ENCODE measurements at regions not wholly inside any gene's neighbourhood (a gene's known extent, or its start where the extent isn't known, plus 50 kb on each side); places are given as distances from the start of the nearest gene placed in this dataset.

DNA sequence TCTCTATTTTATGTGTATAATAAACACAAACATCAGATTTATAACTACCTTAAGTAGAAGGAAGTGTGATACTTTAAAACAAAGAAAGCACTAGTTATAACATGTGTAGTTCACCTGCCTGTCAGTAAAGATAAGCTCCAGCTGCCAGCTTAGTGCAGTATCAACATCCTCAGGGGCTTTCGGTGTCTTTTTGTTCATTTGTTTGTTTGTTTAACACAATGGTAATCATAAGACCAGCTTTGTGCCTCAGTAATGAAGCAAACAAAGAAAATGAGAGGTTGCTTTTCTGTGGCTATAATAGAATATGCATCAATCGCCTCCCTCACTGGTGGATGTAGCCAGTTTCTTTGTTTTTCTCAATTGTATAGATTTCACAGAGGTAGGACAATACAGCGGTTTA, 1499.0 kb upstream of the TMEFF2 start:
- TF ChIP-seq POLR2AphosphoS5 (IDR thresholded peaks at IDR 0.05; ENCODE audit: low read depth, low read length) (no peak), EZH2phosphoT487 (IDR thresholded peaks at IDR 0.05; ENCODE audit: borderline replicate concordance) (no peak), EZH2 (IDR thresholded peaks at IDR 0.05) (no peak), JUND (IDR thresholded peaks at IDR 0.05) (no peak)
- TF ChIP-seq, protein P1, sequence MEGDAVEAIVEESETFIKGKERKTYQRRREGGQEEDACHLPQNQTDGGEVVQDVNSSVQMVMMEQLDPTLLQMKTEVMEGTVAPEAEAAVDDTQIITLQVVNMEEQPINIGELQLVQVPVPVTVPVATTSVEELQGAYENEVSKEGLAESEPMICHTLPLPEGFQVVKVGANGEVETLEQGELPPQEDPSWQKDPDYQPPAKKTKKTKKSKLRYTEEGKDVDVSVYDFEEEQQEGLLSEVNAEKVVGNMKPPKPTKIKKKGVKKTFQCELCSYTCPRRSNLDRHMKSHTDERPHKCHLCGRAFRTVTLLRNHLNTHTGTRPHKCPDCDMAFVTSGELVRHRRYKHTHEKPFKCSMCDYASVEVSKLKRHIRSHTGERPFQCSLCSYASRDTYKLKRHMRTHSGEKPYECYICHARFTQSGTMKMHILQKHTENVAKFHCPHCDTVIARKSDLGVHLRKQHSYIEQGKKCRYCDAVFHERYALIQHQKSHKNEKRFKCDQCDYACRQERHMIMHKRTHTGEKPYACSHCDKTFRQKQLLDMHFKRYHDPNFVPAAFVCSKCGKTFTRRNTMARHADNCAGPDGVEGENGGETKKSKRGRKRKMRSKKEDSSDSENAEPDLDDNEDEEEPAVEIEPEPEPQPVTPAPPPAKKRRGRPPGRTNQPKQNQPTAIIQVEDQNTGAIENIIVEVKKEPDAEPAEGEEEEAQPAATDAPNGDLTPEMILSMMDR (IDR thresholded peaks at IDR 0.05 in 2 of 3, conservative IDR thresholded peaks at IDR 0.05 in 1 of 3; ENCODE audit: borderline replicate concordance in 1 of 3, insufficient read depth in 1 of 3, low read depth in 2 of 3, low read length in 2 of 3): no peak
- TF ChIP-seq, protein P2, sequence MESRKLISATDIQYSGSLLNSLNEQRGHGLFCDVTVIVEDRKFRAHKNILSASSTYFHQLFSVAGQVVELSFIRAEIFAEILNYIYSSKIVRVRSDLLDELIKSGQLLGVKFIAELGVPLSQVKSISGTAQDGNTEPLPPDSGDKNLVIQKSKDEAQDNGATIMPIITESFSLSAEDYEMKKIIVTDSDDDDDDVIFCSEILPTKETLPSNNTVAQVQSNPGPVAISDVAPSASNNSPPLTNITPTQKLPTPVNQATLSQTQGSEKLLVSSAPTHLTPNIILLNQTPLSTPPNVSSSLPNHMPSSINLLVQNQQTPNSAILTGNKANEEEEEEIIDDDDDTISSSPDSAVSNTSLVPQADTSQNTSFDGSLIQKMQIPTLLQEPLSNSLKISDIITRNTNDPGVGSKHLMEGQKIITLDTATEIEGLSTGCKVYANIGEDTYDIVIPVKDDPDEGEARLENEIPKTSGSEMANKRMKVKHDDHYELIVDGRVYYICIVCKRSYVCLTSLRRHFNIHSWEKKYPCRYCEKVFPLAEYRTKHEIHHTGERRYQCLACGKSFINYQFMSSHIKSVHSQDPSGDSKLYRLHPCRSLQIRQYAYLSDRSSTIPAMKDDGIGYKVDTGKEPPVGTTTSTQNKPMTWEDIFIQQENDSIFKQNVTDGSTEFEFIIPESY (IDR thresholded peaks at IDR 0.05; ENCODE audit: extremely low read depth, insufficient replicate concordance, low read length): no peak
- TF ChIP-seq, protein P3, sequence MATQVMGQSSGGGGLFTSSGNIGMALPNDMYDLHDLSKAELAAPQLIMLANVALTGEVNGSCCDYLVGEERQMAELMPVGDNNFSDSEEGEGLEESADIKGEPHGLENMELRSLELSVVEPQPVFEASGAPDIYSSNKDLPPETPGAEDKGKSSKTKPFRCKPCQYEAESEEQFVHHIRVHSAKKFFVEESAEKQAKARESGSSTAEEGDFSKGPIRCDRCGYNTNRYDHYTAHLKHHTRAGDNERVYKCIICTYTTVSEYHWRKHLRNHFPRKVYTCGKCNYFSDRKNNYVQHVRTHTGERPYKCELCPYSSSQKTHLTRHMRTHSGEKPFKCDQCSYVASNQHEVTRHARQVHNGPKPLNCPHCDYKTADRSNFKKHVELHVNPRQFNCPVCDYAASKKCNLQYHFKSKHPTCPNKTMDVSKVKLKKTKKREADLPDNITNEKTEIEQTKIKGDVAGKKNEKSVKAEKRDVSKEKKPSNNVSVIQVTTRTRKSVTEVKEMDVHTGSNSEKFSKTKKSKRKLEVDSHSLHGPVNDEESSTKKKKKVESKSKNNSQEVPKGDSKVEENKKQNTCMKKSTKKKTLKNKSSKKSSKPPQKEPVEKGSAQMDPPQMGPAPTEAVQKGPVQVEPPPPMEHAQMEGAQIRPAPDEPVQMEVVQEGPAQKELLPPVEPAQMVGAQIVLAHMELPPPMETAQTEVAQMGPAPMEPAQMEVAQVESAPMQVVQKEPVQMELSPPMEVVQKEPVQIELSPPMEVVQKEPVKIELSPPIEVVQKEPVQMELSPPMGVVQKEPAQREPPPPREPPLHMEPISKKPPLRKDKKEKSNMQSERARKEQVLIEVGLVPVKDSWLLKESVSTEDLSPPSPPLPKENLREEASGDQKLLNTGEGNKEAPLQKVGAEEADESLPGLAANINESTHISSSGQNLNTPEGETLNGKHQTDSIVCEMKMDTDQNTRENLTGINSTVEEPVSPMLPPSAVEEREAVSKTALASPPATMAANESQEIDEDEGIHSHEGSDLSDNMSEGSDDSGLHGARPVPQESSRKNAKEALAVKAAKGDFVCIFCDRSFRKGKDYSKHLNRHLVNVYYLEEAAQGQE (IDR thresholded peaks at IDR 0.05; ENCODE audit: low read depth): no peak

Measured in HCT116 (cell line).